Nephron progenitor cell (in vitro differentiated cells): ENCODE measurements at regions not wholly inside any gene's neighbourhood (a gene's known extent, or its start where the extent isn't known, plus 50 kb on each side); places are given as distances from the start of the nearest gene placed in this dataset.
"Not testable (repeated sequence)": the region's sequence is repeated elsewhere in the genome, so short reads cannot be mapped to it uniquely, and the experiment has no call there.

ENCODE experiments used
- DNase-seq: peaks from one replicate; pipeline ENCODE4 v3.0.0; 2021
- H3K27ac Mint-ChIP-seq: 2 replicates; pipeline ENCODE4 v1.8.0; 2021; ENCODE audit warnings: mild to moderate bottlenecking, moderate library complexity, mixed read lengths
- H3K27me3 Mint-ChIP-seq: 2 replicates; pipeline ENCODE4 v1.8.0; 2021; ENCODE audit warnings: mild to moderate bottlenecking, low read depth, mixed read lengths; ENCODE audit not compliant: poor library complexity
- H3K36me3 Mint-ChIP-seq: 2 replicates; pipeline ENCODE4 v1.8.0; 2021; ENCODE audit warnings: low read depth, mixed read lengths
- H3K4me1 Mint-ChIP-seq: 2 replicates; pipeline ENCODE4 v1.8.0; 2021; ENCODE audit warnings: mixed read lengths
- H3K4me3 Mint-ChIP-seq: 2 replicates; pipeline ENCODE4 v1.8.0; 2021; ENCODE audit warnings: mild to moderate bottlenecking, moderate library complexity, mixed read lengths
- H3K9me3 Mint-ChIP-seq: 2 replicates; pipeline ENCODE4 v1.8.0; 2021; ENCODE audit warnings: mild to moderate bottlenecking, moderate library complexity, mixed read lengths
- CTCF ChIP-seq: fragments of 200-600 bp; sonication (generic); IDR thresholded peaks from 2 replicates; pipeline ENCODE4 v1.5.0; 2021; ENCODE audit warnings: antibody characterized with exemption

DNA sequence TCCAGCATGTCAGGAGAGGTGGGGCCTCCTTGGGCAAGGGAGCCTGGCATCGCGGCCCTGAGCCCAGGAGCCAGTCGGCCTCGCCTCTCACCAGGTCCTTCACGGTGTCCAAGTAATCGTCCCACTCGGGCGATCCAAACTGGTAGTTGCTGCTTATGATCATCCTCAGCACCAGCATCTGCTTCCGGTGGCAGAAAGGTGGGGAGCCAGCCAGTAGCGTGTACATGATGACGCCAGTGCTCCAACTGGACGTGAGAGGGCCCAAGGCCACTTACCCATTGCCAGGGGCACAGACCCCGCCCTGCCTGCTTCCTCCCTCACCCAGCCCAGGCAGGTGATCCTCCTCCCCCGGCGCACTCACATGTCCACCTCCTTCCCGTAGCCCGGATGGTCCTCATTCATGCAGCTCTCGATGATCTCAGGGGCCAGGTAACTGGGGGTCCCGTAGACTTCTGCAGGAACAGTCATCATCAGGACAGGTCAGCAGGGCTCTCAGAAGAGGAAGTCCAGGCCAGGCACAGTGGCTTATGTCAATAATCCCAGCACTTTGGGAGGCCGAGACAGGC, 214.7 kb downstream of the OR4C45 start:
- Mint-ChIP-seq H3K36me3 (no peaks in the 10 kb centered on the region), H3K4me1 (no peaks in the 10 kb centered on the region)

GRCh38 chr11:50267851-50268250, 235.2 kb downstream of the OR4C45 start:
- no peaks in the 10 kb centered on the region for H3K36me3 Mint-ChIP-seq
- no peak for DNase-seq
- no peak for TF ChIP-seq CTCF
- no peak overlapping the region for H3K27ac Mint-ChIP-seq
- no peaks in the 10 kb centered on the region for H3K4me1 Mint-ChIP-seq
- H3K9me3 Mint-ChIP-seq, result peaks cover 87% of the 10 kb centered on the region
- H3K27me3 Mint-ChIP-seq, result no peaks in the 10 kb centered on the region
- H3K4me3 Mint-ChIP-seq, result no peak overlapping the region

More for the DNA sequence above, 214.7 kb downstream of the OR4C45 start:
- H3K27ac Mint-ChIP-seq, result no peak overlapping the region
- DNase-seq, result no peak
- peaks cover 82% of the 10 kb centered on the region for H3K9me3 Mint-ChIP-seq
- TF ChIP-seq CTCF, result no peak
- peaks cover 2% of the 10 kb centered on the region for H3K27me3 Mint-ChIP-seq
- H3K4me3 Mint-ChIP-seq, result no peak overlapping the region

- TF ChIP-seq CTCF, result no peak
- Mint-ChIP-seq H3K4me1 (no peaks in the 10 kb centered on the region), H3K9me3 (peaks cover 94% of the 10 kb centered on the region), H3K36me3 (no peaks in the 10 kb centered on the region), H3K27me3 (no peaks in the 10 kb centered on the region), H3K4me3 (no peak overlapping the region), H3K27ac (no peak overlapping the region)
- DNase-seq, result no peak
Measured at GRCh38 chr11:50275133-50275532, 242.5 kb downstream of the OR4C45 start.

GRCh38 chr11:50278756-50279155, 246.1 kb downstream of the OR4C45 start:
- no peak for DNase-seq
- H3K4me3 Mint-ChIP-seq, result no peak overlapping the region
- no peaks in the 10 kb centered on the region for H3K36me3 Mint-ChIP-seq
- H3K9me3 Mint-ChIP-seq, result peaks cover 94% of the 10 kb centered on the region
- no peaks in the 10 kb centered on the region for H3K27me3 Mint-ChIP-seq
- H3K27ac Mint-ChIP-seq, result no peak overlapping the region
- TF ChIP-seq CTCF, result no peak
- no peaks in the 10 kb centered on the region for H3K4me1 Mint-ChIP-seq

DNA sequence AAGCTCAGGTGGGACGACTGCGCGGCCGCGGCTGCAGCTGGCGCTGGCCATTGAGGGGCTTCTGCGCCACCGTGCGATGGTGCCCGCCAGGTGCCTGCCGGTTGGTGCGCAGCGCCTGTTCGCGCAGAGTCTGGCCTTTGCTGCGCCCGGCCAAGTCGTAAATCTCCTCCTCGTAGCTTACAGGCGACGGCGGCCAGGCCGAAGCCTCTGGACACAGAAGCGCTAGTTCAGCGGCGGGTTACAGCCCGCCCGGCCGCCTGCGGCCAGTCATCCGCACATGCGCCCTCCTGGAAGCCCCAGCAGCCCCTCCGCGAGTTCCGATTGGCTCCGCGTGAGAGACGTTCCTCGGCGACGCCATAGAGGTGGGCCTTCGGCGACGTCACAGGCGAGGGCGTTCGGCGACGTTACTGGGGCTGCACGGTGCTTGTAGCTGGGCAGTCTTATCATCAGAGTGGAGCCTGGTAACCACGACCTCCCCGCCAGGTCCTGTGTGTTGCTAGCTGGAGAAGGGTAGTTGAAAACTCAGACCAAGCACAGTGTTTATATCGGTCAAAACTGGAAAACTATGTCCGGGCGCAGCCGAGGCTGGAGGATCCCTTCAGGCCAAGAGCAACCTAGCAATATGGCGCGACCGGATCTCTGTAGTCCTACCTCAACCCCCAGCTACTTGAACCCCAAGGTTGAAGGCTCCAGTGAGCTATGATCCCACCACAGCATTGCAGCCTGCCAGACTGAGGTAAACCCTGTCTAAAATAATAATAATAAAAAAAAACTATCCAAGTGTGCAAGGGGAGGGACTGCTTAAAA, 265.7 kb downstream of the OR4C45 start:
- Mint-ChIP-seq H3K27ac (no peak overlapping the region), H3K4me1 (no peaks in the 10 kb centered on the region), H3K9me3 (peaks cover 62% of the 10 kb centered on the region), H3K27me3 (no peaks in the 10 kb centered on the region), H3K36me3 (no peaks in the 10 kb centered on the region), H3K4me3 (no peak overlapping the region)
- DNase-seq, result no peak
- TF ChIP-seq CTCF, result no peak

DNA sequence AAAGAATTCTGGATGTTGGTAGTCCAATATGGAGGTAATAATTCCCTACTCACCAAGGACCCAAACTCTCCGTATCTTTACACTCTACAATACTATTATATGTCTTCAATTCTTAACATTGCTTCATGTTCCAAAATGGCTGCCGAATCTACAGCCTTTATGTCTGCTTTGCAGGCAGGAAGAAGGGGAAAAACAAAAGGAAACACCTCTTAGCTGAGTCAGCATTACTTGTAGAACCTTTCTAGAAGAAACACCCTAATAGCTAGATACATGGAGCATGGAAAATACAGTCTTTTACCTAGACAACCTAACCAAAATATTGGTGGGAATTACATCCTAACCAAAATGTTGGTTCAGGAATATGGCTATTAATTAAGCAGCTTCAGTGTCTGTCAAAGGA, 298.0 kb downstream of the OR4C45 start:
- not testable (repeated sequence) for H3K4me3 Mint-ChIP-seq, H3K27me3 Mint-ChIP-seq, H3K4me1 Mint-ChIP-seq, H3K27ac Mint-ChIP-seq, DNase-seq, H3K36me3 Mint-ChIP-seq
- peaks cover 100% of the 10 kb centered on the region for H3K9me3 Mint-ChIP-seq
